WTC11 (cell line): ENCODE measurements at regions not wholly inside any gene's neighbourhood (a gene's known extent, or its start where the extent isn't known, plus 50 kb on each side); places are given as distances from the start of the nearest gene placed in this dataset.

Source experiments
- ATAC-seq: fragments of 200-7000 bp; cut with Tn5 transposase; 2 replicates; pipeline ENCODE4 v1.10.0; 2021; ENCODE audit warnings: mild to moderate bottlenecking, moderate library complexity
- CTCF ChIA-PET: fragments of 300-600 bp; sonication (Branson Sonifier 250); formaldehyde crosslinking; loops from one replicate; lab custom pipeline; 2021; ENCODE audit warnings: antibody characterized with exemption; lab: Charles Lee
- POLR2A ChIA-PET: fragments of 350-600 bp; sonication (Branson Sonifier 250); formaldehyde crosslinking; loops from one replicate; lab custom pipeline; 2021; ENCODE audit warnings: antibody characterized with exemption; lab: Charles Lee
- DNase-seq: peaks from one replicate; pipeline ENCODE4 v3.0.0; 2021; ENCODE audit warnings: low spot score
- H3K27ac Mint-ChIP-seq: 2 replicates; pipeline ENCODE4 v1.8.0; 2021; ENCODE audit warnings: mixed read lengths
- H3K27me3 Mint-ChIP-seq: 2 replicates; pipeline ENCODE4 v1.8.0; 2021; ENCODE audit warnings: low read depth, mild to moderate bottlenecking, moderate library complexity, mixed read lengths
- H3K36me3 Mint-ChIP-seq: 2 replicates; pipeline ENCODE4 v1.8.0; 2021; ENCODE audit warnings: mixed read lengths
- H3K4me1 Mint-ChIP-seq: 2 replicates; pipeline ENCODE4 v1.8.0; 2022; ENCODE audit warnings: mixed read lengths
- H3K4me3 Mint-ChIP-seq: 2 replicates; pipeline ENCODE4 v1.8.0; 2021; ENCODE audit warnings: mild to moderate bottlenecking, moderate library complexity, mixed read lengths
- H3K9me3 Mint-ChIP-seq: 2 replicates; pipeline ENCODE4 v1.8.0; 2021; ENCODE audit warnings: mixed read lengths
- CDX4 ChIP-seq: fragments of 250-450 bp; sonication (Bioruptor Pico); IDR thresholded peaks from 2 replicates; pipeline ENCODE4 v1.9.0; 2021; ENCODE audit warnings: moderate library complexity, mild to moderate bottlenecking, inconsistent platforms, borderline replicate concordance
- ELF4 ChIP-seq: sonication (generic); formaldehyde crosslinking; IDR thresholded peaks from 2 replicates; pipeline ENCODE4 v1.8.1; 2022; ENCODE audit warnings: low read depth, mild to moderate bottlenecking, moderate library complexity, missing genetic modification reagents
- ERG ChIP-seq: fragments of 250-450 bp; sonication (Bioruptor Pico); IDR thresholded peaks from 2 replicates; pipeline ENCODE4 v1.8.0; 2021; ENCODE audit warnings: mild to moderate bottlenecking
- FOXK1 ChIP-seq: sonication (generic); formaldehyde crosslinking; IDR thresholded peaks from 2 replicates; pipeline ENCODE4 v1.8.0; 2022; ENCODE audit warnings: mild to moderate bottlenecking, moderate library complexity, missing genetic modification reagents
- IRF1 ChIP-seq: sonication (generic); formaldehyde crosslinking; IDR thresholded peaks from 2 replicates; pipeline ENCODE4 v1.8.0; 2023; ENCODE audit warnings: missing genetic modification reagents
- IRF2 ChIP-seq: sonication (generic); formaldehyde crosslinking; IDR thresholded peaks from 2 replicates; pipeline ENCODE4 v1.8.0; 2022; ENCODE audit warnings: low read depth, missing genetic modification reagents, borderline replicate concordance
- JAZF1 ChIP-seq: fragments of 250-450 bp; sonication (Bioruptor Pico); IDR thresholded peaks from 2 replicates; pipeline ENCODE4 v1.9.0; 2021; ENCODE audit warnings: moderate library complexity, mild to moderate bottlenecking, inconsistent platforms
- MAX ChIP-seq: sonication (generic); formaldehyde crosslinking; IDR thresholded peaks from 2 replicates; pipeline ENCODE4 v1.8.0; 2022; ENCODE audit warnings: mild to moderate bottlenecking, missing genetic modification reagents
- MLX ChIP-seq: sonication (generic); formaldehyde crosslinking; IDR thresholded peaks from 2 replicates; pipeline ENCODE4 v1.8.1; 2023; ENCODE audit warnings: mild to moderate bottlenecking, missing genetic modification reagents, moderate library complexity
- NFE2L1 ChIP-seq: sonication (generic); formaldehyde crosslinking; IDR thresholded peaks from 2 replicates; pipeline ENCODE4 v1.8.1; 2023; ENCODE audit warnings: missing genetic modification reagents
- NR1H2 ChIP-seq: sonication (generic); formaldehyde crosslinking; IDR thresholded peaks from 2 replicates; pipeline ENCODE4 v1.9.0; 2021; ENCODE audit warnings: mild to moderate bottlenecking, moderate library complexity, missing genetic modification reagents
- RELA ChIP-seq: sonication (generic); formaldehyde crosslinking; IDR thresholded peaks from 2 replicates; pipeline ENCODE4 v1.8.1; 2022; ENCODE audit warnings: missing genetic modification reagents, mild to moderate bottlenecking, borderline replicate concordance
- SMAD3 ChIP-seq: sonication (generic); formaldehyde crosslinking; IDR thresholded peaks from 2 replicates; pipeline ENCODE4 v1.8.0; 2022; ENCODE audit warnings: missing genetic modification reagents, mild to moderate bottlenecking, borderline replicate concordance
- TEAD4 ChIP-seq: sonication (generic); formaldehyde crosslinking; IDR thresholded peaks from 2 replicates; pipeline ENCODE4 v1.8.0; 2022; ENCODE audit warnings: mild to moderate bottlenecking, missing genetic modification reagents
- ZNF219 ChIP-seq: sonication (generic); formaldehyde crosslinking; IDR thresholded peaks from 2 replicates; pipeline ENCODE4 v1.8.0; 2023; ENCODE audit warnings: missing genetic modification reagents, mild to moderate bottlenecking, borderline replicate concordance
- ZNF232 ChIP-seq: sonication (generic); formaldehyde crosslinking; IDR thresholded peaks from 2 replicates; pipeline ENCODE4 v1.8.0; 2022; ENCODE audit warnings: mild to moderate bottlenecking, missing genetic modification reagents
- ZNF281 ChIP-seq: sonication (generic); formaldehyde crosslinking; IDR thresholded peaks from 2 replicates; pipeline ENCODE4 v1.8.0; 2023; ENCODE audit warnings: mild to moderate bottlenecking, missing genetic modification reagents
- ZNF396 ChIP-seq: fragments of 250-450 bp; sonication (Bioruptor Pico); IDR thresholded peaks from 2 replicates; pipeline ENCODE4 v1.8.0; 2021; ENCODE audit warnings: mild to moderate bottlenecking, moderate library complexity, borderline replicate concordance
- ZNF416 ChIP-seq: fragments of 250-450 bp; sonication (Bioruptor Pico); IDR thresholded peaks from 2 replicates; pipeline ENCODE4 v1.9.0; 2021; ENCODE audit warnings: mild to moderate bottlenecking, inconsistent platforms
- ZNF423 ChIP-seq: fragments of 250-450 bp; sonication (Bioruptor Pico); IDR thresholded peaks from 2 replicates; pipeline ENCODE4 v2.1.2; 2022; ENCODE audit warnings: mild to moderate bottlenecking, moderate library complexity
- ZNF671 ChIP-seq: fragments of 250-450 bp; sonication (Bioruptor Pico); IDR thresholded peaks from 2 replicates; pipeline ENCODE4 v1.8.0; 2021; ENCODE audit warnings: mild to moderate bottlenecking
- TF ChIP-seq, protein P1 (sequence below): sonication (generic); formaldehyde crosslinking; IDR thresholded peaks from 2 replicates; pipeline ENCODE4 v1.8.1; 2022; ENCODE audit warnings: mild to moderate bottlenecking, moderate library complexity, missing genetic modification reagents
- TF ChIP-seq, protein P2 (sequence below): sonication (generic); formaldehyde crosslinking; IDR thresholded peaks from 2 replicates; pipeline ENCODE4 v1.8.0; 2022; ENCODE audit warnings: mild to moderate bottlenecking, missing genetic modification reagents

- TF ChIP-seq ZNF423 (CRISPR knock-in tag) (no peak), ZNF232 (CRISPR knock-in tag) (no peak), MAX (CRISPR knock-in tag) (no peak), ZNF219 (CRISPR knock-in tag) (no peak), NR1H2 (CRISPR knock-in tag) (no peak)
- TF ChIP-seq, protein P1, sequence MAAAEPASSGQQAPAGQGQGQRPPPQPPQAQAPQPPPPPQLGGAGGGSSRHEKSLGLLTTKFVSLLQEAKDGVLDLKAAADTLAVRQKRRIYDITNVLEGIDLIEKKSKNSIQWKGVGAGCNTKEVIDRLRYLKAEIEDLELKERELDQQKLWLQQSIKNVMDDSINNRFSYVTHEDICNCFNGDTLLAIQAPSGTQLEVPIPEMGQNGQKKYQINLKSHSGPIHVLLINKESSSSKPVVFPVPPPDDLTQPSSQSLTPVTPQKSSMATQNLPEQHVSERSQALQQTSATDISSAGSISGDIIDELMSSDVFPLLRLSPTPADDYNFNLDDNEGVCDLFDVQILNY (CRISPR knock-in tag) = no peak
These were observed 174.9 kb upstream of the C11orf87 start (continued) for GRCh38 chr11:109247071-109247470.

DNA sequence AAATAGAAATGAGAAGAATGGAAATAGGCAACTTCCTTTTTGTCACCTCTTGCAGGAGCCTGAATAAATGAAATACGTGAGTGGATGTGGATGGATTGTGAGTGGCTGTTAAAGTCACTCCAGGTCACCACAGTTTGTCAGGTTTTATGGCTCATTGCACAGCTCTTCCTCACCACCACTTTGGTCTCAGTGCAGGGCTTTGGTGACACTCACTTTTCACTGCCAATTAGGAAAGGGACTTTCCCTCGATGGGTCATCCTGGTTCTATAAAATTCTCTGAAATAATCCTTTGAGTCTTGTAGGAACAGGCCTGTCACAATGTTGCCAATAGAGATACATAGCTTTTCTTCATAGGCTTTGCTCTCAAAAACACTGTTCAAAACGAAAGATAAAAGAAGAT, 172.4 kb upstream of the C11orf87 start:
- ChIA-PET CTCF (no interaction called here), POLR2A (no interaction called here)
- Mint-ChIP-seq H3K27me3 (no peaks in the 10 kb centered on the region; the same call in 1 of the 2 replicates), H3K4me3 (no peak overlapping the region), H3K36me3 (no peaks in the 10 kb centered on the region), H3K4me1 (no peaks in the 10 kb centered on the region), H3K9me3 (no peaks in the 10 kb centered on the region), H3K27ac (no peak overlapping the region)
- no peak for DNase-seq
- ATAC-seq = no peak
- TF ChIP-seq ELF4 (CRISPR knock-in tag) (no peak), ZNF671 (no peak), SMAD3 (CRISPR knock-in tag) (no peak), ERG (CRISPR knock-in tag) (no peak), NFE2L1 (CRISPR knock-in tag) (no peak), CDX4 (CRISPR knock-in tag) (no peak), IRF2 (CRISPR knock-in tag) (no peak), JAZF1 (CRISPR knock-in tag) (no peak), TEAD4 (CRISPR knock-in tag) (no peak), FOXK1 (CRISPR knock-in tag) (no peak), MLX (CRISPR knock-in tag) (no peak), RELA (CRISPR knock-in tag) (no peak), IRF1 (CRISPR knock-in tag) (no peak)
- TF ChIP-seq, protein P2, sequence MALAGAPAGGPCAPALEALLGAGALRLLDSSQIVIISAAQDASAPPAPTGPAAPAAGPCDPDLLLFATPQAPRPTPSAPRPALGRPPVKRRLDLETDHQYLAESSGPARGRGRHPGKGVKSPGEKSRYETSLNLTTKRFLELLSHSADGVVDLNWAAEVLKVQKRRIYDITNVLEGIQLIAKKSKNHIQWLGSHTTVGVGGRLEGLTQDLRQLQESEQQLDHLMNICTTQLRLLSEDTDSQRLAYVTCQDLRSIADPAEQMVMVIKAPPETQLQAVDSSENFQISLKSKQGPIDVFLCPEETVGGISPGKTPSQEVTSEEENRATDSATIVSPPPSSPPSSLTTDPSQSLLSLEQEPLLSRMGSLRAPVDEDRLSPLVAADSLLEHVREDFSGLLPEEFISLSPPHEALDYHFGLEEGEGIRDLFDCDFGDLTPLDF = no peak

GRCh38 chr11:109251230-109251629, 170.8 kb upstream of the C11orf87 start:
- H3K9me3 Mint-ChIP-seq = no peaks in the 10 kb centered on the region
- H3K27me3 Mint-ChIP-seq = no peaks in the 10 kb centered on the region; the same call in 1 of the 2 replicates
- H3K4me1 Mint-ChIP-seq = no peaks in the 10 kb centered on the region
- ChIA-PET CTCF (no interaction called here), POLR2A (no interaction called here)
- no peak overlapping the region for H3K27ac Mint-ChIP-seq
- ATAC-seq = no peak
- H3K4me3 Mint-ChIP-seq = no peak overlapping the region
- DNase-seq = no peak
- H3K36me3 Mint-ChIP-seq = no peaks in the 10 kb centered on the region
- no peak for TF ChIP-seq ZNF396 (CRISPR knock-in tag)
- no peak for TF ChIP-seq ZNF416
- no peak for TF ChIP-seq IRF1 (CRISPR knock-in tag)
- TF ChIP-seq ZNF219 (CRISPR knock-in tag) = no peak
- no peak for TF ChIP-seq ZNF281 (CRISPR knock-in tag)
